SU-DHL-6 (cell line): ENCODE measurements at regions not wholly inside any gene's neighbourhood (a gene's known extent, or its start where the extent isn't known, plus 50 kb on each side); places are given as distances from the start of the nearest gene placed in this dataset.

ENCODE experiments used
- H2AFZ ChIP-seq: fragments of 200-600 bp; sonication (generic); 2 replicates; pipeline ENCODE4 v1.6.1; 2014; ENCODE audit warnings: low read depth, mild to moderate bottlenecking, moderate library complexity, mixed read lengths, antibody characterized with exemption, low read length; ENCODE audit not compliant: severe bottlenecking
- H3F3A ChIP-seq: fragments of 200-600 bp; shearing (Covaris generic); 2 replicates; pipeline ENCODE4 v1.6.0; 2016; ENCODE audit warnings: antibody characterized with exemption, mild to moderate bottlenecking; ENCODE audit not compliant: insufficient read depth
- H3K27ac ChIP-seq: fragments of 200-600 bp; sonication (generic); 2 replicates; pipeline ENCODE4 v1.5.1; 2016; ENCODE audit warnings: low read depth, mild to moderate bottlenecking, low read length, moderate library complexity, mixed read lengths
- H3K27me3 ChIP-seq: fragments of 200-600 bp; sonication (generic), shearing (Covaris generic); 2 replicates; pipeline ENCODE4 v1.6.0; 2014; ENCODE audit warnings: mild to moderate bottlenecking, low read length
- H3K36me3 ChIP-seq: fragments of 200-600 bp; sonication (generic); 2 replicates; pipeline ENCODE4 v1.6.1; 2014; ENCODE audit warnings: mild to moderate bottlenecking, low read length, mixed read lengths
- H3K4me2 ChIP-seq: fragments of 300-600, 200-600 bp; shearing (Covaris generic), sonication (generic); 2 replicates; pipeline ENCODE4 v1.6.0; 2014; ENCODE audit warnings: low read length, low read depth, mild to moderate bottlenecking; ENCODE audit not compliant: poor library complexity, severe bottlenecking
- H3K4me3 ChIP-seq: fragments of 200-600 bp; sonication (generic); 2 replicates; pipeline ENCODE4 v1.5.1; 2014; ENCODE audit warnings: antibody characterized with exemption, low read length, mild to moderate bottlenecking, mixed read lengths; ENCODE audit not compliant: insufficient read depth, poor library complexity, severe bottlenecking
- H3K79me2 ChIP-seq: fragments of 200-600 bp; sonication (generic); 2 replicates; pipeline ENCODE4 v1.6.1; 2014; ENCODE audit warnings: mild to moderate bottlenecking, low read length, moderate library complexity; ENCODE audit not compliant: insufficient read depth
- H3K9ac ChIP-seq: fragments of 200-600 bp; sonication (generic); 2 replicates; pipeline ENCODE4 v1.7.0; 2014; ENCODE audit warnings: mild to moderate bottlenecking, low read length
- H3K9me2 ChIP-seq: fragments of 200-600 bp; sonication (generic); replicated peaks from 2 replicates; pipeline ENCODE4 v1.6.1; 2014; ENCODE audit warnings: low read length; ENCODE audit not compliant: insufficient read depth
- H3K9me3 ChIP-seq: fragments of 200-600 bp; sonication (generic); 2 replicates; pipeline ENCODE4 v1.6.1; 2014; ENCODE audit warnings: low read length, mixed read lengths; ENCODE audit not compliant: insufficient read depth
- H4K20me1 ChIP-seq: fragments of 200-600 bp; sonication (generic); 2 replicates; pipeline ENCODE4 v1.6.1; 2014; ENCODE audit warnings: low read depth, mild to moderate bottlenecking, antibody characterized with exemption, low read length, moderate library complexity, mixed read lengths
- EZH2phosphoT487 ChIP-seq: fragments of 200-600 bp; sonication (generic), shearing (Covaris generic); conservative IDR thresholded peaks from 2 replicates; pipeline ENCODE4 v1.6.1; 2018; ENCODE audit warnings: mild to moderate bottlenecking, antibody characterized with exemption, low read length, moderate library complexity, mixed read lengths
- TF ChIP-seq, protein P1 (sequence below): fragments of 200-600 bp; sonication (generic); IDR thresholded peaks from one replicate; pipeline ENCODE4 v1.5.1; 2017; ENCODE audit warnings: antibody characterized with exemption, mild to moderate bottlenecking, low read length, moderate library complexity; ENCODE audit not compliant: insufficient read depth, poor library complexity, severe bottlenecking

DNA sequence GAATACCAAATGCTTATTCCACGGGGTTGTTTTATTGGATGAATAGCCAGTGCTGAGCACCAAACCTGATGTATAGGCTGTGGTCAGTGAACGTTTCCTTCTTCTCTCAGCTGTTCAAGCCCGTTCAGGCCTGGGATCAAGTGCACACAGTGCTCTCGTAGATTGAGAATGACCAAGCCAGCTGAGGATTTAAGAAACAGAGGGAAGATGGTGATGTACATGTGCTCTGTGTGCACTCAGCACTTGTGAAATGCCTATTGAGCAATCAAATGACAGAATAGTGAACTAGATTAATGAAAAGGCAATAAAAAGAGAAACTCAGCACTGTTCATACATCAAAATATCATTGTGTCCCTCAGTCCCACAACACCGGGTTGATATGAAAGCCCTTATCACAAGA, 302.5 kb downstream of the BMPER start:
- Histone ChIP-seq H3K9ac (no peak overlapping the region), H3K27ac (no peak overlapping the region), H3K9me2 (no peaks in the 10 kb centered on the region), H3K27me3 (no peaks in the 10 kb centered on the region), H3K9me3 (no peaks in the 10 kb centered on the region), H3K4me3 (no peak overlapping the region), H3K36me3 (no peaks in the 10 kb centered on the region), H2AFZ (no peak overlapping the region), H3K79me2 (no peaks in the 10 kb centered on the region), H3F3A (no peaks in the 10 kb centered on the region), H3K4me2 (no peak overlapping the region), H4K20me1 (no peaks in the 10 kb centered on the region)
- TF ChIP-seq, protein P1, sequence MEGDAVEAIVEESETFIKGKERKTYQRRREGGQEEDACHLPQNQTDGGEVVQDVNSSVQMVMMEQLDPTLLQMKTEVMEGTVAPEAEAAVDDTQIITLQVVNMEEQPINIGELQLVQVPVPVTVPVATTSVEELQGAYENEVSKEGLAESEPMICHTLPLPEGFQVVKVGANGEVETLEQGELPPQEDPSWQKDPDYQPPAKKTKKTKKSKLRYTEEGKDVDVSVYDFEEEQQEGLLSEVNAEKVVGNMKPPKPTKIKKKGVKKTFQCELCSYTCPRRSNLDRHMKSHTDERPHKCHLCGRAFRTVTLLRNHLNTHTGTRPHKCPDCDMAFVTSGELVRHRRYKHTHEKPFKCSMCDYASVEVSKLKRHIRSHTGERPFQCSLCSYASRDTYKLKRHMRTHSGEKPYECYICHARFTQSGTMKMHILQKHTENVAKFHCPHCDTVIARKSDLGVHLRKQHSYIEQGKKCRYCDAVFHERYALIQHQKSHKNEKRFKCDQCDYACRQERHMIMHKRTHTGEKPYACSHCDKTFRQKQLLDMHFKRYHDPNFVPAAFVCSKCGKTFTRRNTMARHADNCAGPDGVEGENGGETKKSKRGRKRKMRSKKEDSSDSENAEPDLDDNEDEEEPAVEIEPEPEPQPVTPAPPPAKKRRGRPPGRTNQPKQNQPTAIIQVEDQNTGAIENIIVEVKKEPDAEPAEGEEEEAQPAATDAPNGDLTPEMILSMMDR: no peak
- TF ChIP-seq EZH2phosphoT487: no peak

DNA sequence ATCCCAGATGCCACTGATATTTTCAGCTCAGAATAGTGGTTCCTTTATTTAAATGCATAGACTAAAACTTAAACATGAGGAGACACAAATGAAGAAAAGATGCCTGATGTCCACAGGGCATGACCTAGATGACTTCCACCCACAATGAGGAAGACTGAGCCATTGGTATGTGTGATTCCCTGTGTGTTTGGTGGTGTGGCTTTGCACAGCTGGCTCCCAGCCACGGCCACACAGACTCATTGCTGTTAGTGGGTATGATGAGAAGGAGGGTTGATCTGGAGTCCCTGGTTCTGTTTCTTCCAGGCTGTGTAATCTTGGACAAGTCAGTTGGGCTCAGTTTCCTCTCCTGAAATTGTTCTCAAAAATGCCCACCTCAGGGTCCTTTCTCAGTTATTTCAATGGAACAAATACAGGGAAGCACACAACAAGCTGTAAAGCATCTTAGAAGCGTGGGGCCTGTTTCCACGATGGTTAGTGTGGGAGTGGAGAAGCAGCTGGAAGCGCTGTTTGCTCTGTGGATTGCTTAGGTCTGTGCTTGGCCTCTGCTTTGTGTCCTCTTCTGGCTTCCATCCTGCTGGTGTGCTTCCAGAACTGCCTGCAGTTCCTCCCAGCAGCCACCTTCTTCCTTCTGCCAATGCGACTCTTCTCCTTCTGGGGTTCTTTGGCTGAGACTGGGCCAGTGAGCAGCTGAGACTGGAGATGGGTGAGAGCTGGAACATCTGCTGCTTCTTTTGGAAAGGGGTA, 303.7 kb downstream of the BMPER start:
- H3K9me3 ChIP-seq: no peaks in the 10 kb centered on the region
- TF ChIP-seq, protein P1: no peak
- TF ChIP-seq EZH2phosphoT487: no peak
- no peak overlapping the region for H3K27ac ChIP-seq
- H3F3A ChIP-seq: no peaks in the 10 kb centered on the region
- H2AFZ ChIP-seq: no peak overlapping the region
- H3K9me2 ChIP-seq: no peaks in the 10 kb centered on the region
- H4K20me1 ChIP-seq: no peaks in the 10 kb centered on the region
- no peak overlapping the region for H3K4me3 ChIP-seq
- no peaks in the 10 kb centered on the region for H3K27me3 ChIP-seq
- no peak overlapping the region for H3K9ac ChIP-seq
- no peaks in the 10 kb centered on the region for H3K36me3 ChIP-seq
- H3K4me2 ChIP-seq: no peak overlapping the region
- no peaks in the 10 kb centered on the region for H3K79me2 ChIP-seq

DNA sequence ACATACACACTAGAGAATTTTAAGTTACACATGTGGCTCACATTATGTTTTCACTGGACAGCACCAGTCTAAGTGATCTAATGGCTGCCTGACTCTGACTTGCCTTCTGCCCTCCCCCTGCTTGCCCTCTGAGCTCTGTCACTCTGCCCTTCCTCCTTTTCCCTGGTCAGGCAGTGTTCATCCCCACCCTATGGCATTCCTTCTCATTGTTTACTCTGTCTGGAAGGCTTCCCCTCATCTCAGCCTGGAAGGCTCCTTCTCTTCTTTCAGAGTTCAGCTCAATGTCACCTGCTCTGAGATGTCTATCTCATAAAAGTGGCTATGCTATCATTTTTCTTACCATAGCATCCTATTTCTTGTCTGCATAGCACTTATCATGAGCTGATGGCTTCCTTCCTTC, 305.7 kb downstream of the BMPER start:
- Histone ChIP-seq H3K36me3 (no peaks in the 10 kb centered on the region), H3K9me2 (no peaks in the 10 kb centered on the region), H2AFZ (no peak overlapping the region), H3K27me3 (no peaks in the 10 kb centered on the region), H3K27ac (no peak overlapping the region), H3K79me2 (no peaks in the 10 kb centered on the region), H3F3A (no peaks in the 10 kb centered on the region), H3K4me3 (no peak overlapping the region), H3K9ac (no peak overlapping the region), H3K9me3 (no peaks in the 10 kb centered on the region), H4K20me1 (no peaks in the 10 kb centered on the region), H3K4me2 (no peak overlapping the region)
- no peak for TF ChIP-seq EZH2phosphoT487
- TF ChIP-seq, protein P1: no peak
